DMS53 treated with DMSO at 0.1 percent for 48 hours (cell line): ENCODE measurements at regions not wholly inside any gene's neighbourhood (a gene's known extent, or its start where the extent isn't known, plus 50 kb on each side); places are given as distances from the start of the nearest gene placed in this dataset.
A peak's percentile ranks its signal among the peaks of the same experiment; 100 is the strongest.

ENCODE experiments used
- DNase-seq: peaks from one replicate; lab custom pipeline; 2025; ENCODE audit not compliant: unreplicated experiment; lab: John Stamatoyannopoulos, UW

DNA sequence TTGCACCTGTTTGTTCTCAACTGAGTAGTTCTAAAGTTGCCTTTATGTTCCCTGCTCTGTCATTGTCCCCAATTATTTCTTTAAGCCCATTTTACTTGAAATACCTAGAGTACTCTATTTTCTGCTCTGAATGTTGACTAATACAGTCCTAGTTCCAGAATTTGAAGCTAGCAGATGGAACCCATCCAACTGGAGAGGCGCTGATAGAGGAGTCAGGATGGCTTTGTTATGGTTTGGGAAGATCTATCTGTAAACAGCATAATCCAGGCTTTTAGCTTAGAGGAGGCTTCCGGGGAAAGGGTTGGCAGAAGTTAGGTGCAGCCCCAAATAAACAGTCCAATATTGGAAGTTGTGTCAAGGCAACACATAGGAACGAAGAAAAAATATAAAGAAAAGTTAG is 927.7 kb downstream of the TFAP2A start:
- no peak for DNase-seq

DNA sequence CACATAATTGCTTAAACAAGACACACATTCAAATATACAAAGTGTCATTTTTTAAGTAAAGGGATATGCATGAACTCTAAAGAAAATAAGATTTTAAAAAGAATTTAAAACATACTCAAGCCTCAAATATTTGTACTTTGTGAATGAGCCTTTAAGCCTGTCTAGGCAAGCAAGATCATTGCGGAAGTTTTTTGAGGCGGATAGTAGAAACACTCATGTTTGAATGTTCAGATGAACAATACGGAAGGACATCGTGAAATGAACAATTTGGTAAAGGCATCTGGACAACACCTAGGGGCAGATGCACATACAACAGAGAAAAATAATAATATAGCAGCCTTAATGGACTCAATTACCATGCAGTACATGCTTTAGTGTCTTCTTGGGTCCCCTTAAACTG is 928.9 kb downstream of the TFAP2A start:
- no peak for DNase-seq

DNA sequence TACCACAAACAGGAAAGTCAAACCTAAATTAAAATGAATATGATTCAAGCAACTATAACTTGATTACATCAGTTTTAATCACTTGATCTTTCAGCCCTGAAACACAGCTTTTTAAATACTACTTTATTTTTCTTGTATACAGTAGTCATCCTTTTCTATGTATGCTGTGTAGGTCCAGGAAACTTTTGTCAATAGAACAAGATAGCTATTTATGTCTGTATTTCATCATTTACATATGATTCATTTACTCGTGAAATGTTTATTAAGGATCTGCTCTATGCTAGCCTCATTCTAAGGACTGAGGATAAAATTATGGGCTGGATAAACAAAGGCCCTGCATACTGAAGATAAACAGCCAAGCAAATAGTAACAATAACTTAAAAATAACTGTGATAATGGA is 930.2 kb downstream of the TFAP2A start:
- DNase-seq: no peak

DNA sequence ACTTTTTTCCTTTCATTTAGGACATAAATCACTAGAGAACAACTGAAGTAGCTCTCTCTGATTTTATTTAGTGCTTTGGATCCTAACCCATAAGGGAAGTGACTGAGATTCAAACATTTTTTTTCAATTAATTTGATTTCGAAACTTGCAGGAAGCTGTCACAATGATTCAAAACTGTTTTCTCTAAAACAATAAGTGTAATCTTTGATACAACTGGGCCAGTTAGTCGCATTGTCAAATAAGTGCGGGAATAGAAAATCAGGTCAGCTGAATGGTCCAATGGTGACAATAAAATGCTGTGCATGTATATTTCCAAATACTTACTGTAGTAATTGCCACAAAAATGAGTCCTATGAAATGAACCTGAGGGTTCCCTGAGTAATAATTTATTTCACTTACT is 930.8 kb downstream of the TFAP2A start:
- no peak for DNase-seq

GRCh38 chr6:9482030-9482738 is 932.7 kb downstream of the TFAP2A start:
- peak; percentile 52 for DNase-seq

- DNase-seq: peak; percentile 16
Observed at GRCh38 chr6:9481292-9482029, 933.4 kb downstream of the TFAP2A start.

- DNase-seq: no peak
Observed at GRCh38 chr6:9468277-9468676, 946.6 kb downstream of the TFAP2A start.

DNA sequence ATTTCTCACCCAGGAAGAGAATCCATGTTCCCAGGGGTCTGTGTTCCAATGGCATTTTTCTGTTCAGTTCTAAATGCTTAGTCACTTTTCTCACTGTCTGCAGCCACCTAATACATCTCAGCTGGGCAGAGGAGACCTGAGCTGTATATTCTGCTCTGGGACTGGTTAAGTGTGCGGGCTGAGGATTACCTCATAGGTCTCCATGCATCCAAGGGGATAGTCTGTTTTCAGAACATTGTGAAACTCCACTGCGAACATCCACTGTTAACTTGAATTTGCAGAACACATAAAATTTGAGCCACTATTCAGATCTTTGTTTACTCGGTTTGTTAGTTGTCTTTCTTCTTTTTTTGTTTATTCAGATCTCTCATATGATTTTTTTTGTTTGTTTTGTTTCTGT is 947.1 kb downstream of the TFAP2A start:
- peak; percentile 80 for DNase-seq

DNA sequence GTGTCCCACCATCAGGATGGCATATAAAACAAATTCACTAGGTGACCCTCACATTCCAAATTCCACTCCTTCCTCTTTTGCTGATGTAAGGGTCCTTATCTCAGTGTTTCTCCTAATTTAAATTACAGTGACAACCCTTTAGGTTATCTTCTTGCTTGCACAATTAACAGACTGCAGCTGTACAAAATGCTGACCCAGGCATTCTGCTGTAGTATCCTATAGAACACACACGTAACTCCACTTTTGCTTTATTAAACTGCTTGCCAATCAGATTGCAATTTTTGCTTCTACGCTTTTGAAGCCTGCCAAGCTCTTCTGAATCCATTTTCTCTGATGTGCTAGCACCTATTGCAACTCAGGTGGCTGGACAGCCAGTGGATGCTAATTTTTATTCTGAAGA is 950.3 kb downstream of the TFAP2A start:
- no peak for DNase-seq

- no peak for DNase-seq
Observed at GRCh38 chr6:9463311-9463710, 951.6 kb downstream of the TFAP2A start.

- no peak for DNase-seq
Observed at GRCh38 chr6:9461188-9461587, 953.7 kb downstream of the TFAP2A start.

DNA sequence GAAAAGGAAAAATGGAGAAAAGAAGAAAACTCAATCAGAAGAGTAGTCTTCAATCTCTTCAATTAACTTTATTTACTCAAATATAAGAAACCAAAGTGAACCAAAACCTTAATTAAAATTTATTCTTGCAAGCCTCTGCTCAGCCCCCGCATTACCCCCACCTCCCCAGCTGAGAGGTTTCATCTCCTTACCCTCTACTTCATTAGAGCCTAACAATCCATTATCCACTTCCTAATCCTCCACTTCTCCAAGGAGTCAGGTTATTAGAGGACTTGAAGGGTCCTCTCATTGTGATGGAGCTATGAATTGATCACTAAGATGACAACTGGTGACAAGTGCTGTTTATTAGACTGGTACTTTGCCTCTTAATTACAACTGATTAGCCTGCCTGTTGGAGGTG is 956.5 kb downstream of the TFAP2A start:
- no peak for DNase-seq

DNA sequence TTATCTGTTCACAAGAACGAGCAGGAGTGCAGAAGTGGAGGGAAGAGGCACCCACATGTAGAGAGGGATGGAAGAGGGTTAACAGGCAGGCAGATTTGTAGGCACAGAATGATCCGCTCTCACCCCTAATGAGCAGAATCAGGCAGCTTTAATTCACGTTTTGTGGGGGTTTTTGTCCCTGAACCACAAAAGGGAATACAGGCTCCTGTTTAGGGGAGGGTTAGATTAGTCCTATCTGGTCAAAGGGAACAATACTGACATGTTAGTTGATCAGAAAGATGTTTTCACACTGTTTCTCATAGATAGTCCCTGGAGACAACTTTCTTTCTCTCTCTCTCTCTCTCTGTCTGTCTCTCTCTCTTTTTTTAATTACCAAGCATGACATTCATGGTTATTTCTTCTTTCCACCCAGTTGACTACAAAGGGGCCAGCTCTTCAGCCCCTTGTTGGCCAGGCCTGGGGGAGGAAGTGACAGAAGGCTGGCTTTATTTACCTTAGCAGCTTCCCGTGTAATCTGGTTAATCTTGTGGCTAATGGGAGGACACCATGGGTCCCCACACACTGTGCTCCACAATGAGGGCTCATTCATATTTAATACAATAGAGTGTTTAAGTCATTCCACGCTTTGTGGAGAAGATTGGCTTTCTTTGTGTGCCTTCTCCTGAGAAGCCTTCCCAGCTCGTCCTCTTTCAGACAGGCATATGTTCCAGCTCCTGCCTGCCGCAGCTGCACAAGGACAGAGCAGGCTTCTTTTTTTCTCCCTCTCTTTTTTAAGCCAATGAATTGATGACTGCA is 958.8 kb downstream of the TFAP2A start:
- peak; percentile 10 for DNase-seq

DNA sequence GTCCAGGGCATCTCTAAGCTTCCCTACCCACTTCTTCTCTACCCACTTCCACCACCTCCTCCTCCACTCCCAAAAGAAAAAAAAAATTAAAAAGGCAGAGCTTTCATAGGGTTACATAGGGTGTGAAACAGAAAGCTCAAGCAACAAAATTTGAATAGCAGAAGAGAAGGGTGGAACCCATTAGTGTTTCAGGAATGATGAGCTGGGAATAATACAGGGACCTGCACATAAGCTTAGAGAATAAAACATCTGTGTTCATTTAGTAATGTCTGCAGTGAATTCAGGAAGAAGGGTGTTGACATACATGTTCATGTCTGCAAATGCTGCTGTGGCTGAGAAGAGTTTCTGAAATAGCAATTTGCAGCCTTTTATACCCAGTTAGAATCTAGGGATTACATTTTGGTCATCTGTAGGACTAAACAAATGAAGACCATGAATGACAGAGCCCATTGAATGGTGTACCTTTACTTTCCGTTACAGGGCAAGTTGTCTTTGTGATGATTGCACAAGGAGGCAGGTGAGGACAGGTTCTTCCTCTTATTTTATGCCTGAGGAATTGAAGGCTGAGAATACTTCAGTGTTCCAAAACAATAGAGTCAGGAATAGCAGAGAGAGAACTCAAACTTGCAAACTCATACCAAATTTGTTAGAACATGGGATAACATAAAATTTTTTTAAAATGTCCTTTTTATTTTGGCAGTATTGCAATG is 975.1 kb downstream of the TFAP2A start:
- no peak for DNase-seq

- no peak for DNase-seq
Observed at GRCh38 chr6:9437836-9438235, 977.0 kb downstream of the TFAP2A start.

DNA sequence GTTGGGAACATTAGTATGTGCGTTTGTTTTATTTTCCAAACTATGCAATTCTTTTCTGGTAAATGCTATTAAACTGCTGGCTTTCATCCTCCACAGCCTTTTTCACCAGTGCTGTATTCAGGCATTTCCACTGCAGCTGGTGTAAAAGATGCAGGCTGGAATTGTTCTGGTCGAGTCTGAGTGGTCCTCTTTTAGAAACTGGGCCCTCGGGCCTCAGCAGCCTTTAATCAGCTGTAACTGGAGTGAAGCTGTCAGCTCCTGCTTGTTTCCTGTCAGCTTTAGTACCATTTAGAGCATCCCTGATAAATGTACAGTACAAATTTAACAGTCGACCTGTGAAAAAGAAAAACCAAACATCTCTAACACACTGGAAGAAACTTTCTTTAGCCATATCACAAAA is 979.6 kb downstream of the TFAP2A start:
- no peak for DNase-seq

- DNase-seq: no peak
Observed at GRCh38 chr6:9431945-9432344, 982.9 kb downstream of the TFAP2A start.

DNA sequence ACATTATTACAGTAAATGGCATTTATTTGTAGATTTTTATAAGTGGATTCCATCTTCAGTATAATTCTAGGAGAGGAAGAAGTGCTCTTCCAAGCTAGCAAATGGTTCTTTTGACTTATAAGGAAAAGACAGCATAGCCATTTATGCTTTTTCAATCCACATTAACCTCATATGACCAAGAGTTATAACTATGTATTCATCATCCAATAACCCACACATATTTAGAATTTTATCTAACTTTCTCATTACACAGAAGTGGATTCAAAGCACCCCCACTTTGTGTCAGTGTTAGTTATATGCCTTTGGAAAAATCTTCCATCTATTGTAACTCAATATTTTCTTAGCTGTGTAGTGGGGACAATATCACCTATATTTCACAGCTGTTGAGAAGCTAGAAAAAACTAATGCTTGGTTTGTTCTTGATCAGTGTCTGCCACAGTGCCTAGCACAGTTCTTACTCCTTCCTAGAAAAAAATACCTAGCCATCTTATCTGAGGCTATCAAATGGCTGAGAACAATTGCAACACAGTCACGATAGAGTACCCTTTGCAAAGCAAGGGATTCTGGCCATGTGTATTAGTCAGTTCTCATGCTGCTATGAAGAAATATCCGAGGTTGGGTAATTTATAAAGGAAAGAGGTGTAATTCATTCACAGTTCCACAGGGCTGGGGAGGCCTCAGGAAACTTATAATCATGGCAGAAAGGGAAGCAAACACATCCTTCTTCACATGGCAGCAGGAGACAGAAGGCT is 986.3 kb downstream of the TFAP2A start:
- no peak for DNase-seq

DNA sequence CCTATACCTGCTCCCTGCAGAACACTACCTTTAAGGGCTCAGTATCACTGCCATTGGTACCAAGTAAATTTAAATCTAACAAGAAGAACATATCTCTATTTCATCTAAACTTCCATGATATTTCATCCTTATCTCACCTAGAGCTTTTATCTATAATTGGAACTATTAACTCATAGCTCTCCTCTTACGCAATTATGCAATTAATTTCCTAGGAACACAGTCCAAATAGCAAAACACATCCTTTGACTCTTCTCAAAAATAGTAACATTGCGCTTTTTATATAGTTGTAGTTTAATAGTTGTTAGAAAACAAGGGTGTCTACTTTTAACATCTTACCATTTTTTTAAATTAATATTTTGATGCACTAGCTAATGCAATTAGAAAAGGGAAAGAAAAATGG is 986.8 kb upstream of the SLC35B3 start:
- DNase-seq: no peak

DNA sequence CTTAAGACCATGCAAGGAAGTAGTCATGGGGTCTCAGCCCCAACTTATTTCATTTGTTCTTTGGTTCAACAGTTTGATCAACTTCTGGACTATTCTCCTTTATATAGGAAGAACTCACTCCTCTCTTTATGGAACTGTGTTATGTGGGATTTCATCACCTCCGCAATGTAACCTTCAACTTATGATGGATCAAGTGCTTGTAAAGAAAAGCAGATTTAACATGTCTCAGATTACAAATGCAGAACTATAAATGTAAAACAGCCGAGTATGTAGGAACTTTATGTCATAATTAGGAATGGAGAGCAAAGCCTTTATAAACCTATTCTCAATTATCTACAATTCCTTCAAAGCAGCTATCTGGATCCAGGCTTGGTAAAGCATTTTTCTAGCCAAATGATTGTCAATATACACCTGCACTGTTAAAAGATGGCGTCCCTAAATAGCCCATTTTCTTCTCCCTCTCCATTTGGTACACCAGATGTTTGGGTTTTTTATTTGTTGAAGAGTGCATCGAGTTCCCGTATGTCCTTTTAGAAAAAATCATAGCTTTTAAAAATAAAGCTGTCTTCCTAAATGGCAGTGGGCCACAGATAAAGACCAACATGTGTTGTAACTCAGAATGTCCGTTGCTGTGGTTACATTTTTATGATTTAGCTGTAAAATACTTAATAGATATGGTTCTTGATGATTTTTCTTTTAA is 985.1 kb upstream of the SLC35B3 start:
- DNase-seq: no peak
